ENCODE measurements at regions not wholly inside any gene's neighbourhood (a gene's known extent, or its start where the extent isn't known, plus 50 kb on each side); places are given as distances from the start of the nearest gene placed in this dataset.
"Not testable (repeated sequence)": the region's sequence is repeated elsewhere in the genome, so short reads cannot be mapped to it uniquely, and the experiment has no call there.

GRCh38 chr5:74437870-74438269 lies 202.7 kb downstream of the ENC1 start:
- not testable (repeated sequence) for TF ChIP-seq CTCF (conservative IDR thresholded peaks at IDR 0.05; ENCODE audit: low read depth, low read length); EZH2 (IDR thresholded peaks at IDR 0.05; ENCODE audit: borderline replicate concordance, low read depth, low read length, poor library complexity, severe bottlenecking)
